GM21737 (cell line): ENCODE measurements at regions not wholly inside any gene's neighbourhood (a gene's known extent, or its start where the extent isn't known, plus 50 kb on each side); places are given as distances from the start of the nearest gene placed in this dataset.
"Not testable (repeated sequence)": the region's sequence is repeated elsewhere in the genome, so short reads cannot be mapped to it uniquely, and the experiment has no call there.

Experiments used
- ATAC-seq: cut with Tn5 transposase; IDR thresholded peaks from one replicate; pipeline ENCODE4 v1.9.1; 2021; ENCODE audit warnings: mild to moderate bottlenecking, moderate library complexity; ENCODE audit not compliant: unreplicated experiment

DNA sequence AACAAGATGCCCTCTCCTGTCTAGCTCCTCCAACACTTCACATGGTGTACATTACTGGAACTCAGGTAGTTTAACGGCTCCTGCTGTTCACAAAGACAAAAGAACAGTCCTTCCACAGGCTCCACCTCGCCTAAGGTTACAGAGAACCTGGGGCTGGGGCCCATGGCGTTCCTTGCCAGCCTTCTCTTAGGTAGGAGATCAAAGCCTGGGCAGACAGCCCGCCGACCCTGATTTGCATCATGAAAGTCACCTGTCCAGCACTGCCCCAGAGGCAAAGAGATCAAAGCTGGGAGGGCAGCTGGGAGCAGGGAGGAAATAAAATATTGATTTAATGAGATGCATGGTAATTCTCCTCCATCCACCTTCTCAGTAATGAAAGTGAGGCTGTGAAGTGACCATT lies 115.0 kb upstream of the SLIT3 start:
- ATAC-seq, result no peak

DNA sequence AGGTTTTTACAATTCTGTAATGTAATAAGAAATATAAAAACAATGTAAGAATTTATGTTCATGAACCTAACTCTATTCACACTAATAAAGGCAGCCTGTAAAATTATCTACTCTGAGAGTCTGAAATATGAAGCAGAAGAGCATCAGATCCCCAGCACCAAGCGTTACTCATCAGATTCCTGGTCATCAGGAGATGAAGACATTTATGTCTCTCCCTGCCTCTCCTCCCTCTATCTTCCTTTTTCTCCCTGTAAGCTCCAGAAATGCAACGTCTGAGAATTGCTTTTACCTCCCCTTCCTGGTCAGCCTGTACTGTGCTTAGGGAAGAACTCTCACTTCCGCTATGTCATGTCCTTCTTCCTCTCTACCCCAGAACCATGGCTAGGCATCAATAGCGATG lies 114.4 kb upstream of the SLIT3 start:
- no peak for ATAC-seq

DNA sequence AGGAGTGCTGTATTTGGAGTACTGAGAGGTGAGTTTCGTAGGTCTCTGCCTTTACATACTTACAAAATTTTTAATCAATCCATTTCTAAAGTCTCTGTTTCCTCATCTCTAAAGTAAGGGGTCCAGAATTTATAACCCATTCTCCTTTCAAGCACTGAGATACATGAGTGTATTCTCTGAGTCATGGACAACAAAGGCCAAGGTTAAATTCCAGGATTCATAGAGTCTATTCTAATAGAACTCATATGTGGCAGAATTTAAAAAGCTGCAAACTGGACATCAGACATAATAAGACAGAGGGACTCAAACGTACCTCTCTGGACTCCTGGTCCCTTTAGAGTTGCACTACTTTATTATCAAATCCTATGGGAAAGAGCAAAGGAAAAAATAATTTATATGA lies 112.5 kb upstream of the SLIT3 start:
- ATAC-seq, result no peak

DNA sequence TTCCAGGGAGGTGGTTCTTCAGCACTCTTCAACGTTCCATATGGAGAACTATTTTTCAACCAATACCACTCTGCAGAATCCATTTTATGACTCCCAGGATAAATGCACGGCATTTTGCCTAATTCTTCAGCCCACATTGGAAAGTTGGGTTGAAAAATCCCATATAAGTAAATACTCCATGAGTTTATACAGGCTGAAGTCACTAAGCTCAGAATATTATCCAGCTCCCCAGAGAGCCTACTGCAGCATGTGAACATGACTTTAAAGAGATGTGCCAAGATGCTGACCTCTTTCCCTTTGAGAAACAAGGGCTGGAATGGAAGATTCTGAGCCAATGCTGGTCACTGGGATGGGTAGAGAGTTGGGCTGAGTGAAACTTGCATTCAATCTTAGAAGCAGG lies 111.9 kb upstream of the SLIT3 start:
- no peak for ATAC-seq

DNA sequence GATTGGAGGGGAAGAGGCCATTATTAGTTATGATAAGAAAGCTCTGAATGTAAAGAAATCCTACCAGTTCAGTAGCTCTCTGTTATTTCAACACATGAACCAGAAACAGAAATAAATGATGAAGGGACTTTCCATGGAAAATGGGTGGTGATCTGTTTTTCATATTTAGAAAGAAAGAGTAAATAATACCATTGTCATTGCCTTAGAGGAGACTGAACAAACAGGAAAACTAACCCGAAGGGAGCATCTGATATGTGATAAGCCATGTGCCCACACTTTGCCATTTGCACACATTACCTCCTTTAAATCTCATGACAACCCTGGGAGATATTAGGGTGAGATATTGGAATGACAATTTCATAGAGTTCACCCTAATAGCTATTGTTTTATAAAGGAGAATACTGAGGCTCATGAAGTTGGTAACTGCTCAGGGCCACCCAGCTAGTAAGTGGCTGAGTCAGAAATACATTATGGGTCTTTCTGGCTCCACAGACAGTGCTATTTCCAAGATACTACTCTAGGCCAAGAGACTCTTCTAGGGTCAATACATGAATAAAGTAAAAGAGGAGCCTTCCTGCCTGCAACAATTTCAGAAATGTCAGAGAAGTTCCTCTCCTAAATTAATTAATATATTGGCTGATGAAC lies 111.0 kb upstream of the SLIT3 start:
- no peak for ATAC-seq

DNA sequence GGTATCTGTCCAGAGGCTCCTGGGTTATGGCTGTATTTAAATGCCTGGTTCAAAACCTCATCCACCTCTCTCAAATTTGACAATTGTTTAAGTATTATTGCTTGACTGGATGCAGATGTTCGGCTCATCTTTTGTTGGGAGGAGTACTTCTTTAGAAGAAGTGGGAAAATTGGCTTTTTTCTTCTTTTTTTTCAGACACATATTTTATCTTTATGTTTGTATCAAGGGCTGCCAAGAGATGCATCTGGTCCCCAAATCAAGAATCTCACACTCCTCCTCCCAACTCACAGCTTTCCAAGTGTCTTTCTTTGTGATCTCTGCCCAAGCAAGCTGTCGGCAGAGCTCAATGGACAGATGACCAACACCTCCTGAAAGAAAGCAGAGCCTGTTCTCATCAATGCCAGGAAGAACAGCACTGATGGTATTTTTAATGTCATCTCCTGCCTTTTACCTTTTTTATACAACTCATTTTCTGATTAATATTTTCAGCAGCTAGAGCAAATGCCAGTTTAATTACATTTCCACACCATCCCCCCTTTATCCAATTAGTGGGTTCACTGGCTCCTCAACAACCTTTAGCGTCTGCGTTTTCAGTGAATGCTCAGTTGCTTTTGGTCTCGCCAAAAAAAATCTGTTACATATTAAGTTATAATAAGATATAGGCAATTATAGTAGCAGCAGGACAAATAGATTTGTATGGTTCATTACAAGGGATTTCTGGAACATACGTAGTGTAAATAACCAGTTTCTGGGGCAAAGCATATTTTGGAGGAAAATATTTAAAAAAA lies 110.3 kb upstream of the SLIT3 start:
- no peak for ATAC-seq

DNA sequence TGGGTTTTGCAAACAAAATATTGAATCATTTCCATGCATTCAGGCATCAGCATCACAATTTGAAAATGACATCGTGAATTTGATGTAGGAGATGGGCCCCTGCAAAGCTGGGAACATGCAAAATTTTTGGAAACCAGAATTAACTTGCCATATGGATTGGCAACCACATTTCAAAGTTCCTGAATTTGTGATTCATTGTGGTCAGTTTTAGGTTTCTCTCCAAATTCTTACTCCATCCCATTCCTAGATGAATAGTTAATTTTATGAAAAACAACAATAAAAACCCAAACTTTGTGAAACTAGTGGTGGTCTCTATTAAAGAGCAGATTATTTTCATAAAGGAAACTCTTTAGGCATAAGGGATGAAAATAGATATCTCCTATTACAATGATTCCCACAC lies 107.8 kb upstream of the SLIT3 start:
- ATAC-seq, result no peak

DNA sequence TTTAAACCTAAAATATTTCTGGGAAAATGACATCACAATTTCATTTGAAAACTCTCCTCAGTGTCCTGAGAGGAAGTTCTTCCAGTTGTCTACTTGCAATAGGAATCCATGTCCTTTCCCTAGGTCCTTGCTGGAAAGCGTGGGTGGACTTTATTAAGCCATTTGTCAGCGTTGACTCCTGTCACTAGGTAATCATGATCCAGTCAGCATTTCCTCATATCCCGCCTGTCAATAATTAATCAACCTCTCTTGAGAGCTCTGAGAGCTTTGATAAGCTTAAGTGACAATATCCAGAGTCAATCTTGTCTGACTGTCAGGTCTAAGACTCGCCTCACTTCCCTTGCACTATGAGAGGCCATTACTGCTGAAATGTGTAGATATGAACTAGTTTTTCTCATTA lies 107.2 kb upstream of the SLIT3 start:
- no peak for ATAC-seq

DNA sequence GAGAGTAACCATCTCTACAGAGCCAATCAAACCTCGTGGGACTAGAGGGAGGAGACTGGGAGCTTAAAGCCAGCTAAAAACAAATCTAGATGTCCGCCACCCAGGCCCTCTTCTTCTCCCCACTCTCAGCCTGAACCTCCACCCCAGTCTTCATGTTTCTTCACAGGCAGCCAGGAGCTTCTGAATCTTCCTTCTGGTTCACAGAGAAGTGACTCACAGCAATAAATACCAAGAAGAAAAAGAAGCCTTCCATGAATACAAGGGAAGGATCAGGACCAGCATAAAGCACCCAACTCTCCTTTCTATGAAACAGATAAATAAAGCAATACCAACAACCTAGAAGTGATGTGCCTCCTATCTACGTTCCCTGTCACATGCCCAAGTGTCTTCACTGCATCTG lies 103.3 kb upstream of the SLIT3 start:
- no peak for ATAC-seq

DNA sequence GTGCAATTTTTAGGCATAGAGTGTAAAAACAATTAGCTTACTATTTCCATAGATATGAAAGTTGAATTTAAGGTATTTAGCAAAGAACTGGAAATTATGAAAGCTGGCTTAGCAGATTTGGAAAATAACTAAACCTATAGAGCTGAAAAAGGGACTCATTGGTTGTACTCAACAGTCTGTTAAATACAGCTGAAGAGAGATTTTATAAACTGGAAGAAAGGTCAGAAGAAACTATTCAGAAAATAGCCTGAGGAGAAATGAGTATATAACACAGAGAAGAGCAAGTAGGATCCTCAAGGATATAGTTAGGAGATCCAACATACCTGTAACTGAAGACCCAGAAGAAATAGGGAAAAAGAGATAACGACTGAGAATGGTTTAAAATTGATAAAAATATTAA lies 97.6 kb upstream of the SLIT3 start:
- ATAC-seq, result no peak

DNA sequence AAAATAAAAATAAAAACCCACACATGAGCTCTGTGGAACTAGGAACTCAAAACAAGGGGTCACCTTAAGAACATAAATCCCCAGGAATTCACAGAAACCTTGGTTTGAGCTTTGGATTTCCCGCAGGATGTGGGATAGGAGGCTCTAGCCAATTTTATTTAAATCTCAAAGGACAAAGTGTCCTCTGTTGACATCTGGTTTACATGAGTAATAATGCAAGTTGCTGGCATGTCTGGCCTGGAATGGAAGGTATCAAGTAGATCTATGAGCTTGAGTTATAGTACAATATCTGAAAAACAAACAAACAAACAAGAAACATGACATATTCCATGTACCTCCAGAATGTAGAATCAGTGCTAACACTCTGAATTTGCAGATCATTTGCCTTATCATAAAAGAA lies 94.2 kb upstream of the SLIT3 start:
- no peak for ATAC-seq

DNA sequence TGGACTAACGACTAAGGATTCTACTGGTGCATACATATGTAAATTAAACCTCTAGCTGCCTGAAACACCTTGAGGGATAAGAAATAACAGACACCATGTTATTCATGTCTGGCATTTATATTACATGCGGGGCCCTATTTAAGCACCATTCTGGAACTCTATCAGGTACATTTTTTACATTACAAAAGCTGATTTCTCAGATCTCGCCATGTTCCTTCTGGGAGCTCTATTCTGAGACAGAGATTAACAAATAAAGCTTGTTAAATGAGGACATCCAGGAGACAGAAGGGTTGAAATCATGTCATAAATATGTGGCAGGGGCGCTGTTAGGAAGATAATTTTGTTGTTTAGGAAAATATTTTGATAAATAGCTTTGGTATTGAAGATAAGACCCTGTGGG lies 93.4 kb upstream of the SLIT3 start:
- ATAC-seq, result no peak

DNA sequence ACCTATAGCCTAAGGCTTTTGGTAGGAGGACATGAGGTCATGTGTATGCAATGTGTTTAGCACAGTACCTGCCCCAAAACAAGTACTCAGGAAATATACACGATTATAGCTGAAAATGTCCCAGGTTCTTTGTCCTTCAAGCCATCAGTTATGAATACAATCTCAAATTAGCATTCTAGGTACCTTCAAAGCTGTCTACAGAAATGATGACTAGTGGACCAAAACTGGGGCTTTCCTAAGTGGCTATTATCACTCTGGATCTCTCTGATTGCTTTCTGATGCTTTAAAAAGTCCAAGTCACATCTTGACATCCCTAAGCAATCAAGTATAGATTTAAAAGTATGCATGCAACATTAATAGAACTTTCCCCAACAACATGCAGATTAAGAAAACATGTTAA lies 93.0 kb upstream of the SLIT3 start:
- ATAC-seq, result no peak

DNA sequence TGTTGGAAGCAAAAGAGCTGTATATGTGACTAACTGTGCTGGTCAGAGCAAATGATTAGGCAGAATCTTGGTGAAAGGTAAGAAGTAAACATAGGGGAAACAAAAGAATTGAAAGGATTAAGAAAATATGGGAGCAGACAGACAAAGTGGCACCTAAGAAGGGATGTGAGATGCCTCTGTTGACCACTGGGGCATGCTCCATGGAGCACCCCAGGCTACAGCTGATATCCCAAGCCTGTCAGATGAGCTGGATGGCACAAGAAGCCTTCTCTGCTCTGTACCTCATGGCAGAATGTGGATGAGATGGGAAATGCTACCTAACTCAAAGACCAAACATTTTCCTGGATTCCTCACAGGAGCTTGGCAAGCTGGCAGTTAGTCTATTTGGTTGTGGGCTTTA lies 89.3 kb upstream of the SLIT3 start:
- no peak for ATAC-seq

DNA sequence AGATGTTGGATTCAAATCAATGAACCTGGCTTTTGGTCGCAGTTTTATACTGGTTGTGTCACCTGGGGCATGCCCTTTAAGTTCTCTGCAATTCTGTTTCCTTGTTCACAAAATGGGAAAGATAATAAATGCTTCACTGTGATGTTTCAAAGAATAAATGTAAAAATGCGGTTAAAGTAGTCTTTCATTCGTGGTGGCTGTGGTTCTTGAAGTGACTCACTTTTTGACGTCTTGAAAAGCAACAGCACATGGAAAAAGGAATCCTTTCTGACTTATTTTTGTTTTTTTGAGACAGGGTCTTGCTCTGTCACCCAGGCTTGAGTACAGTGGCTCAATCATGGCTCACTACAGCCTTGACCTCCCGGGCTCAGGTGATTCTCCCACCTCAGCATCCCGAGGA lies 88.4 kb upstream of the SLIT3 start:
- ATAC-seq, result no peak

DNA sequence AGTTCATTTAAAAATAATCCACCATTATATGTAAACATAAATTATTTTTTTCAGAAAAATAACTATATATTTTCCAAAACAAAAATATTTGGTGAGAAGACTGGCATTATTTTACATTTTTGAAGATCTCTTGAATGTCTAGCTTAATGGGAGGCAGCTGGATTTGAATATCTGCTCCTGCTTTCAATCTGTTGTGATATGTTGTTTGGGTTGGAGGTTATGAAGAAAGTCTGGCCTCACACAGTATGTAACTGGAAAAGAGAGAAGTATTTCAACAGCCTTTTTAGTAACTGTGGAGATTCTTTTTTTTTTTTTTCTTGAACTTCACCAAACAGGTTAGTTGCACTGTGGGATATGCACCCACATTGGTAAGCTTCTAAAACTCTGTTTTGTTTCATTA lies 84.7 kb upstream of the SLIT3 start:
- ATAC-seq, result no peak

DNA sequence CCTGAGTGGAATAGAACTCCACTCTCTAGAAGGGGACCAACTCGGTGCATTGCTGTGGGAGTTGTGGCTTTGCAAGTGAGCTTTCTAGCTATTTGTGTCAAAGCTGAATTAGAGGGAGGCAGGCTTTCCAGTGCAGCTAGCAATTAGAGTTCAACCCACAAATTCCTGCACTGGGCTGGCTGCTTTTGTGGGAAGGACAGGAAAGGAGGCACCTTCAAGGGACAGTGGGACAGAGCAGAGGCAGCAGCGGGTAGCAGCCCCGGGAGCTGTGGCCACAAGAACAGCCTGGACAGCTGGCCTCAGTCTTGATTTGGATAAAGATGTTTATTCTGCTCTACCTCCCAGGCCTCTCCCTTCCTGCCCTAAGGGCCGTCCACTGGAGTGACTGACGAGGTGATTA lies 83.7 kb upstream of the SLIT3 start:
- ATAC-seq, result no peak

DNA sequence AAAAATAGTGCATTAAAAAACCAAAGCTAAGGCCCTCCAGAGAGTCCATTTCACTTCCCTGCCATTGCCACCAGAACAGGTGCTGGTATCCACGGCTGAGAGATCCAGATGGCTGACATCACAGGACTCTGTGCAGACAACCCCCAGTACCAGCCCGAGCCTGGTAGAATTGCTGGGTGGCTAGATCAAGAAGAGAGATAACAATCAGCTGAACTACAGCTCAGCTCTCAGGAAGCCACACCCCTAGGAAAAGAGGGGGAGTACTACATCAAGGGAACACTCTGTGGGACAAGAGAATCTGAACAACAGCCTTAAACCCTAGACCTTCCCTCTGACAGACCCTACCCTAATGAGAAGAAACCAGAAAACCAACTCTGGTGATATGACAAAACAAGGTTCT lies 73.8 kb upstream of the SLIT3 start:
- ATAC-seq, result no peak

DNA sequence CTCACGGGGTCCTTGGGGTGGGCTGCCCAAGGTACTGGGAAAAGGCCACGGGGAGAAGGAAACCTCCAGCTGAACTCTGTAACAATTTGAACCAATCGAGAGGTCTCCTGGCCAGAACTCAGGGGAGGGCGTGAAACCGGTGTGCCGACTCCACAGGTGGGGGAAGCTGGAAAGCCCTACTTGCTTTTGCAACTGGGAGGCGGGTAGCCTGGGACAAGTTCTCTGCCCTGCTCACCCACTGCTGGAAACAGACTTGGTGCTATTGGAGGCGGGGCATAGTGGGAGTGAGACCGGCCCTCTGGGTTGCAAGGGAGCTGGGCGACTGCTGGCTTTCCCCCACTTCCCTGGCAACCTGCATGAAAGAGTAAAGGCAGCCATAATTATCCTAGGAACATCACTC lies 73.2 kb upstream of the SLIT3 start:
- ATAC-seq, result no peak

DNA sequence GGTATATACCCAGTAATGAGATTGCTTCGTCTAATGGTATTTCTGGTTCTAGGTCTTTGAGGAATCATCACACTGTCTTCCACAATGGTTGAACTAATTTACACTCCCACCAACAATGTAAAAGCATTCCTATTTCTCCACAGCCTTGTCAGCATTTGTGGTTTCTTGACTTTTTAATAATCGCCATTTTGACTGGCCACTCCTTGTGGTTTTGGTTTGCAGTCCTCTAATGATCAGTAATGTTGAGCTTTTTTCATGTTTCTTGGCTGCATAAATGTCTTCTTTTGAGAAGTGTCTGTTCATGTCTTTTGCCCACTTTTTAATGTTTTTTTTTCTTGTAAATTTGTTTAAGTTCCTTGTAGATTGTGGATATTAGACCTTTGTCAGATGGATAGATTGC lies 70.9 kb upstream of the SLIT3 start:
- not testable (repeated sequence) for ATAC-seq

DNA sequence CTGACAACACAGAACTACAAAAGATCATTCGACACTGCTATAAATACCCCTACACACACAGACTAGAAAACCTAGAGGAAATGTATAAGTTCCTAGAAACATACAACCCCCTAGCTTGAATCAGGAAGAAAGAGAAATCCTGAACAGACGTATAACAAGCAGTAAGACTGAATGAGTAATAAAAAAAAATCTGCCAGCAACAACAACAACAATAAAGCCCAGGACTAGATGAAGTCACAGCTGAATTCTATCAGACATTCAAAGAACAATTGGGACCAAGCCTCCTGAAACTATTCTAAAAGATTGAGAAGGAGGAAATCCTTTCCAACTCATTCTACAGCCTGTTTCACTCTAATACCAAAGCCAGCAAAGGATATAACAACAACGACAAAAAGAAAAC lies 68.2 kb upstream of the SLIT3 start:
- ATAC-seq, result no peak

DNA sequence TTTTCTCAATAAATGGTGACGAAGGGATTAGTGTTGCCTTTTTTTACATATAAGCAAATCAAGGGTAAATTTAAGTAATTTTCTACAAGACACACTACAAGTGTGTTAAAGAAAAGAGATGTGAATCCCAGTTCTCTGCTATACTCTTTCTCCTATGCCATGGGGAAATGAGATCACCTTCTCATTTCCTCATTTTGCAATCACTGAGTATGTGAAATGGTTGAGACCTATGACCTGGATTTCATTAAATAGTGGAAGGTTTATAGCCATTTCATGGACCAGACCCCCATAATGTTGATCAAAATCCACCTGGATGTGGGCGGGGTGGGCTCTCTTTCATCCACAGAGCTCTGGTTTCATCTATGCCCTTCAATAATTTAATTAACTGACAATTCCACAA lies 66.9 kb upstream of the SLIT3 start:
- ATAC-seq, result no peak

DNA sequence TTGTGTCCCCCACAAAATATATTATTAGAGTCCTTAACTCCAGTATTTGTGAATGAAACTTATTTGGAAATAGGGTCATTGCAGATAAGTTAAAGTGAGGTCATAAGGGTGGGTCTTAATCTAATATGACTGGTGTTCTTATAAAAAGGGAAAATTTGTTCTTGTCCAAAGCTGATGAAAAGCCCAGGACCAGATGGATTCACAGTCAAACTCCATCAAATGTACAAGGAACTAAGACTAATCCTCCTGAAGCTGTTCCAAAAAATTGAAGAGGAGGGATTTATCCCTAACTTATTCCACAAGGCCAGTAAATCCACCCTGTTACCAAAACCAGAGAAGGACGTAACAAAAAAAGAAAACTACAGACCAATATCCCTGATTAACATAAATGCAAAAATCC lies 56.4 kb upstream of the SLIT3 start:
- ATAC-seq, result no peak
